ENCODE measurements at regions not wholly inside any gene's neighbourhood (a gene's known extent, or its start where the extent isn't known, plus 50 kb on each side); places are given as distances from the start of the nearest gene placed in this dataset.
"Not testable (repeated sequence)": the region's sequence is repeated elsewhere in the genome, so short reads cannot be mapped to it uniquely, and the experiment has no call there.

GRCh38 chr14:85071447-85071846 is 458.5 kb upstream of the FLRT2 start:
- no peak for DNase-seq (ENCODE audit: low read depth in 1 of 2, low spot score in 2 of 2)
- no peaks in the 10 kb centered on the region for H3K9me3 ChIP-seq (replicated peaks)
- no peaks in the 10 kb centered on the region for H3K4me1 ChIP-seq (replicated peaks)
- no peak overlapping the region for H3K4me3 ChIP-seq
- no peaks in the 10 kb centered on the region for H3K36me3 ChIP-seq
- no peak overlapping the region for H3K27ac ChIP-seq
- no peaks in the 10 kb centered on the region for H3K27me3 ChIP-seq (replicated peaks)

GRCh38 chr14:85074955-85075354 is 455.0 kb upstream of the FLRT2 start:
- H3K27ac ChIP-seq, result no peak overlapping the region
- H3K9me3 ChIP-seq (replicated peaks), result no peaks in the 10 kb centered on the region
- DNase-seq (ENCODE audit: low read depth in 1 of 2, low spot score in 2 of 2), result no peak
- no peaks in the 10 kb centered on the region for H3K36me3 ChIP-seq
- no peak overlapping the region for H3K4me3 ChIP-seq
- no peaks in the 10 kb centered on the region for H3K27me3 ChIP-seq (replicated peaks)
- H3K4me1 ChIP-seq (replicated peaks), result no peaks in the 10 kb centered on the region

GRCh38 chr14:85075694-85076476 is 454.1 kb upstream of the FLRT2 start:
- no peaks in the 10 kb centered on the region for H3K36me3 ChIP-seq
- no peak for DNase-seq (ENCODE audit: low read depth in 1 of 2, low spot score in 2 of 2)
- no peaks in the 10 kb centered on the region for H3K4me1 ChIP-seq (replicated peaks)
- no peaks in the 10 kb centered on the region for H3K27me3 ChIP-seq (replicated peaks)
- H3K27ac ChIP-seq, result no peak overlapping the region
- H3K4me3 ChIP-seq, result no peak overlapping the region
- no peaks in the 10 kb centered on the region for H3K9me3 ChIP-seq (replicated peaks)

GRCh38 chr14:85077716-85078115 is 452.2 kb upstream of the FLRT2 start:
- H3K27me3 ChIP-seq (replicated peaks); DNase-seq (ENCODE audit: low read depth in 1 of 2, low spot score in 2 of 2); H3K9me3 ChIP-seq (replicated peaks): not testable (repeated sequence)

GRCh38 chr14:85079842-85080730 is 449.9 kb upstream of the FLRT2 start:
- Histone ChIP-seq H3K27ac (no peak overlapping the region), H3K9me3 (replicated peaks) (no peaks in the 10 kb centered on the region), H3K4me1 (replicated peaks) (no peaks in the 10 kb centered on the region), H3K27me3 (replicated peaks) (no peaks in the 10 kb centered on the region), H3K36me3 (no peaks in the 10 kb centered on the region), H3K4me3 (no peak overlapping the region)
- DNase-seq (ENCODE audit: low read depth in 1 of 2, low spot score in 2 of 2), result no peak

More at GRCh38 chr14:85077716-85078115, 452.2 kb upstream of the FLRT2 start:
- H3K27ac ChIP-seq; H3K36me3 ChIP-seq; H3K4me3 ChIP-seq; H3K4me1 ChIP-seq (replicated peaks): not testable (repeated sequence)

- no peaks in the 10 kb centered on the region for H3K27me3 ChIP-seq (replicated peaks)
- H3K9me3 ChIP-seq (replicated peaks), result no peaks in the 10 kb centered on the region
- no peak overlapping the region for H3K4me3 ChIP-seq
- H3K27ac ChIP-seq, result no peak overlapping the region
- H3K36me3 ChIP-seq, result no peaks in the 10 kb centered on the region
- no peak for DNase-seq (ENCODE audit: low read depth in 1 of 2, low spot score in 2 of 2)
- H3K4me1 ChIP-seq (replicated peaks), result no peaks in the 10 kb centered on the region
Observed at GRCh38 chr14:85084344-85084743, 445.6 kb upstream of the FLRT2 start.

- DNase-seq (ENCODE audit: low read depth in 1 of 2, low spot score in 2 of 2), result no peak
- Histone ChIP-seq H3K9me3 (replicated peaks) (no peaks in the 10 kb centered on the region), H3K27ac (no peak overlapping the region), H3K4me1 (replicated peaks) (no peaks in the 10 kb centered on the region), H3K36me3 (no peaks in the 10 kb centered on the region), H3K27me3 (replicated peaks) (no peaks in the 10 kb centered on the region), H3K4me3 (no peak overlapping the region)
Observed at GRCh38 chr14:85085981-85086380, 444.0 kb upstream of the FLRT2 start.

- Histone ChIP-seq H3K27me3 (replicated peaks) (no peaks in the 10 kb centered on the region), H3K27ac (no peak overlapping the region), H3K4me1 (replicated peaks) (no peaks in the 10 kb centered on the region), H3K4me3 (no peak overlapping the region), H3K36me3 (no peaks in the 10 kb centered on the region), H3K9me3 (replicated peaks) (no peaks in the 10 kb centered on the region)
- DNase-seq (ENCODE audit: low read depth in 1 of 2, low spot score in 2 of 2), result no peak
Observed at GRCh38 chr14:85087201-85087600, 442.7 kb upstream of the FLRT2 start.

GRCh38 chr14:85088192-85088591 is 441.8 kb upstream of the FLRT2 start:
- no peaks in the 10 kb centered on the region for H3K9me3 ChIP-seq (replicated peaks)
- no peak for DNase-seq (ENCODE audit: low read depth in 1 of 2, low spot score in 2 of 2)
- no peak overlapping the region for H3K4me3 ChIP-seq
- H3K27ac ChIP-seq, result no peak overlapping the region
- H3K36me3 ChIP-seq, result no peaks in the 10 kb centered on the region
- no peaks in the 10 kb centered on the region for H3K4me1 ChIP-seq (replicated peaks)
- no peaks in the 10 kb centered on the region for H3K27me3 ChIP-seq (replicated peaks)

GRCh38 chr14:85090681-85091080 is 439.3 kb upstream of the FLRT2 start:
- Histone ChIP-seq H3K27ac (no peak overlapping the region), H3K4me1 (replicated peaks) (no peaks in the 10 kb centered on the region), H3K4me3 (no peak overlapping the region), H3K36me3 (no peaks in the 10 kb centered on the region), H3K9me3 (replicated peaks) (no peaks in the 10 kb centered on the region), H3K27me3 (replicated peaks) (no peaks in the 10 kb centered on the region)
- DNase-seq (ENCODE audit: low read depth in 1 of 2, low spot score in 2 of 2), result no peak

- Histone ChIP-seq H3K27me3 (replicated peaks) (no peaks in the 10 kb centered on the region), H3K4me1 (replicated peaks) (no peaks in the 10 kb centered on the region), H3K27ac (no peak overlapping the region), H3K4me3 (no peak overlapping the region), H3K9me3 (replicated peaks) (no peaks in the 10 kb centered on the region), H3K36me3 (no peaks in the 10 kb centered on the region)
- no peak for DNase-seq (ENCODE audit: low read depth in 1 of 2, low spot score in 2 of 2)
Observed at GRCh38 chr14:85093631-85094330, 436.2 kb upstream of the FLRT2 start.

- no peaks in the 10 kb centered on the region for H3K4me1 ChIP-seq (replicated peaks)
- no peaks in the 10 kb centered on the region for H3K9me3 ChIP-seq (replicated peaks)
- DNase-seq (ENCODE audit: low read depth in 1 of 2, low spot score in 2 of 2), result no peak
- H3K27me3 ChIP-seq (replicated peaks), result no peaks in the 10 kb centered on the region
- no peak overlapping the region for H3K4me3 ChIP-seq
- no peak overlapping the region for H3K27ac ChIP-seq
- H3K36me3 ChIP-seq, result no peaks in the 10 kb centered on the region
Observed at GRCh38 chr14:85102591-85102990, 427.4 kb upstream of the FLRT2 start.

- no peaks in the 10 kb centered on the region for H3K4me1 ChIP-seq (replicated peaks)
- no peaks in the 10 kb centered on the region for H3K27me3 ChIP-seq (replicated peaks)
- no peak overlapping the region for H3K27ac ChIP-seq
- H3K4me3 ChIP-seq, result no peak overlapping the region
- H3K9me3 ChIP-seq (replicated peaks), result no peaks in the 10 kb centered on the region
- H3K36me3 ChIP-seq, result no peaks in the 10 kb centered on the region
- DNase-seq (ENCODE audit: low read depth in 1 of 2, low spot score in 2 of 2), result no peak
Observed at GRCh38 chr14:85106506-85106905, 423.4 kb upstream of the FLRT2 start.

- Histone ChIP-seq H3K4me3 (no peak overlapping the region), H3K27me3 (replicated peaks) (no peaks in the 10 kb centered on the region), H3K4me1 (replicated peaks) (no peaks in the 10 kb centered on the region), H3K27ac (no peak overlapping the region), H3K9me3 (replicated peaks) (no peaks in the 10 kb centered on the region), H3K36me3 (no peaks in the 10 kb centered on the region)
- no peak for DNase-seq (ENCODE audit: low read depth in 1 of 2, low spot score in 2 of 2)
Observed at GRCh38 chr14:85112762-85113161, 417.2 kb upstream of the FLRT2 start.
